Activated CD8-positive, alpha-beta memory T cell treated with anti-CD3 and anti-CD28 coated beads, Interleukin-2, amount 50 U/mL, for 4 hours (primary cell): ENCODE measurements at regions not wholly inside any gene's neighbourhood (a gene's known extent, or its start where the extent isn't known, plus 50 kb on each side); places are given as distances from the start of the nearest gene placed in this dataset.

Source experiments
- DNase-seq: peaks from one replicate; pipeline ENCODE4 v3.0.0-alpha.2; 2020

GRCh38 chr2:41621563-41621962, 426.3 kb upstream of the PKDCC start:
- DNase-seq = no peak

GRCh38 chr2:41622301-41622700, 425.5 kb upstream of the PKDCC start:
- DNase-seq = no peak

- no peak for DNase-seq
Measured at GRCh38 chr2:41626936-41627335, 420.9 kb upstream of the PKDCC start.

GRCh38 chr2:41634686-41635085, 413.1 kb upstream of the PKDCC start:
- DNase-seq = no peak

GRCh38 chr2:41644936-41645335, 402.9 kb upstream of the PKDCC start:
- no peak for DNase-seq

GRCh38 chr2:41647468-41648050, 400.3 kb upstream of the PKDCC start:
- DNase-seq = no peak

- no peak for DNase-seq
Measured at GRCh38 chr2:41657226-41657625, 390.6 kb upstream of the PKDCC start.

GRCh38 chr2:41659758-41660157, 388.1 kb upstream of the PKDCC start:
- DNase-seq = no peak

GRCh38 chr2:41662461-41662860, 385.4 kb upstream of the PKDCC start:
- DNase-seq = no peak

- no peak for DNase-seq
Measured at GRCh38 chr2:41663056-41663455, 384.8 kb upstream of the PKDCC start.

- no peak for DNase-seq
Measured at GRCh38 chr2:41668529-41668928, 379.3 kb upstream of the PKDCC start.

- DNase-seq = no peak
Measured at GRCh38 chr2:41678639-41679038, 369.2 kb upstream of the PKDCC start.

GRCh38 chr2:41686156-41686555, 361.7 kb upstream of the PKDCC start:
- DNase-seq = no peak

- no peak for DNase-seq
Measured at GRCh38 chr2:41691561-41691960, 356.3 kb upstream of the PKDCC start.

GRCh38 chr2:41694536-41695049, 353.2 kb upstream of the PKDCC start:
- DNase-seq = no peak

GRCh38 chr2:41695198-41696113, 352.4 kb upstream of the PKDCC start:
- no peak for DNase-seq

GRCh38 chr2:41697389-41697788, 350.4 kb upstream of the PKDCC start:
- DNase-seq = no peak

GRCh38 chr2:41698678-41699422, 349.0 kb upstream of the PKDCC start:
- no peak for DNase-seq

- no peak for DNase-seq
Measured at GRCh38 chr2:41701231-41701630, 346.6 kb upstream of the PKDCC start.

GRCh38 chr2:41703123-41703522, 344.7 kb upstream of the PKDCC start:
- DNase-seq = no peak

GRCh38 chr2:41705634-41706033, 342.2 kb upstream of the PKDCC start:
- no peak for DNase-seq

GRCh38 chr2:41706286-41706685, 341.5 kb upstream of the PKDCC start:
- DNase-seq = no peak

- DNase-seq = no peak
Measured at GRCh38 chr2:41707790-41708451, 339.9 kb upstream of the PKDCC start.
